HCT116 (cell line): ENCODE measurements at regions not wholly inside any gene's neighbourhood (a gene's known extent, or its start where the extent isn't known, plus 50 kb on each side); places are given as distances from the start of the nearest gene placed in this dataset.
A peak's percentile ranks its signal among the peaks of the same experiment; 100 is the strongest.

Experiments used
- ATAC-seq: fragments of 200-7000 bp; cut with Tn5 transposase; 2 replicates; pipeline ENCODE4 v1.9.1; 2020; ENCODE audit warnings: mild to moderate bottlenecking, moderate library complexity
- BruUV-seq: library from RNA; stranded (reverse); fragments of 400-500 nt; replicated peaks from 2 replicates; lab custom pipeline; 2021; lab: Mats Ljungman, UMichigan
- CTCF ChIA-PET: fragments of 300-600 bp; sonication (Branson Sonifier 250); formaldehyde crosslinking; loops from one replicate; lab custom pipeline; 2021; ENCODE audit warnings: antibody characterized with exemption; lab: Charles Lee
- POLR2A ChIA-PET: fragments of 300-600, 350-600 bp; sonication (Branson Sonifier 250); formaldehyde crosslinking; loops from one replicate; lab custom pipeline; 2021; ENCODE audit warnings: antibody characterized with exemption; lab: Charles Lee
- RAD21 ChIA-PET, 2 experiments: fragments of 300-600 bp; sonication (Branson Sonifier 250); formaldehyde crosslinking; loops; one replicate each; lab custom pipeline; 2023; ENCODE audit warnings: low total read pairs in 2 of 2; ENCODE audit not compliant: uncharacterized antibody in 2 of 2, unreplicated experiment in 2 of 2, low non-redundant PET in 1 of 2; lab: Charles Lee
- DNase-seq: peaks from one replicate; pipeline ENCODE4 v3.0.0-alpha.2; 2010; ENCODE audit warnings: low read depth, low spot score
- H2AFZ ChIP-seq: fragments of 200-600 bp; shearing (Covaris generic), sonication (generic); 2 replicates; pipeline ENCODE4 v1.6.1; 2017; ENCODE audit warnings: low read depth, mixed run types, mixed read lengths, antibody characterized with exemption, low read length; ENCODE audit not compliant: poor library complexity, severe bottlenecking
- H3K27ac ChIP-seq: 2 replicates; pipeline ENCODE4 v1.5.1; 2012; ENCODE audit warnings: low read depth, low read length
- H3K27me3 ChIP-seq: fragments of 200-600 bp; sonication (generic); 2 replicates; pipeline ENCODE4 v1.6.1; 2016; ENCODE audit warnings: mixed run types, low read length, mixed read lengths; ENCODE audit not compliant: insufficient read depth
- H3K36me3 ChIP-seq, 2 experiments: fragments of 200-500 bp in 1 of 2; fragments of 200-600 bp in 1 of 2; sonication (Bioruptor generic) in 1 of 2; sonication (generic) in 1 of 2; 2 replicates each; pipeline versions ENCODE4 v1.5.1 to v1.6.1; 2014 to 2016; ENCODE audit warnings: low read length in 2 of 2, inconsistent platforms in 1 of 2, mixed read lengths in 1 of 2, mixed run types in 1 of 2; ENCODE audit not compliant: insufficient read depth in 2 of 2, control insufficient read depth in 1 of 2
- H3K4me1 ChIP-seq, 2 experiments: fragments of 200-600 bp in 1 of 2; sonication (generic) in 1 of 2; 2 replicates each; pipeline versions ENCODE4 v1.5.1 to v1.6.1; 2012 to 2017; ENCODE audit warnings: low read length in 2 of 2, inconsistent platforms in 1 of 2, mild to moderate bottlenecking in 1 of 2, mixed read lengths in 1 of 2, mixed run types in 1 of 2, moderate library complexity in 1 of 2; ENCODE audit not compliant: insufficient read depth in 2 of 2, control insufficient read depth in 1 of 2
- H3K4me2 ChIP-seq: fragments of 200-600 bp; sonication (generic); 2 replicates; pipeline ENCODE4 v1.6.1; 2017; ENCODE audit warnings: mixed run types, low read length, mixed read lengths
- H3K4me3 ChIP-seq, 2 experiments: fragments of 200-600 bp in 1 of 2; sonication (generic) in 1 of 2; replicated peaks in 1 of 2; 2 replicates each; pipeline ENCODE4 v1.5.1; 2011 to 2016; ENCODE audit warnings: low read length in 2 of 2, control low read depth in 1 of 2, low read depth in 1 of 2, mild to moderate bottlenecking in 1 of 2, mixed read lengths in 1 of 2, mixed run types in 1 of 2
- H3K79me2 ChIP-seq: fragments of 200-600 bp; sonication (generic); 2 replicates; pipeline ENCODE4 v1.6.1; 2017; ENCODE audit warnings: mild to moderate bottlenecking, mixed run types, low read length, moderate library complexity, mixed read lengths; ENCODE audit not compliant: insufficient read depth
- H3K9ac ChIP-seq: fragments of 200-600 bp; sonication (generic); 2 replicates; pipeline ENCODE4 v1.6.1; 2016; ENCODE audit warnings: low read length, mixed read lengths
- H3K9me2 ChIP-seq: fragments of 200-600 bp; sonication (generic), shearing (Covaris generic); 2 replicates; pipeline ENCODE4 v1.6.1; 2017; ENCODE audit warnings: mixed run types, mild to moderate bottlenecking, moderate library complexity; ENCODE audit not compliant: insufficient read depth
- H3K9me3 ChIP-seq, 2 experiments: fragments of 200-500 bp in 1 of 2; fragments of 200-600 bp in 1 of 2; sonication (Bioruptor generic) in 1 of 2; sonication (generic) in 1 of 2; 2 replicates each; pipeline ENCODE4 v1.6.1; 2014 to 2017; ENCODE audit warnings: low read length in 2 of 2, mixed read lengths in 2 of 2, inconsistent platforms in 1 of 2, low read depth in 1 of 2, mild to moderate bottlenecking in 1 of 2, mixed run types in 1 of 2, moderate library complexity in 1 of 2; ENCODE audit not compliant: control insufficient read depth in 1 of 2, insufficient read depth in 1 of 2
- H4K20me1 ChIP-seq: fragments of 200-600 bp; sonication (generic), shearing (Covaris generic); 2 replicates; pipeline ENCODE4 v1.6.1; 2017; ENCODE audit warnings: mixed run types, mild to moderate bottlenecking, moderate library complexity; ENCODE audit not compliant: insufficient read depth
- CBX3 ChIP-seq: IDR thresholded peaks from 2 replicates; pipeline ENCODE4 v1.6.1; 2012; ENCODE audit warnings: low read depth
- CEBPB ChIP-seq: IDR thresholded peaks from 2 replicates; pipeline ENCODE4 v1.6.1; 2012; ENCODE audit warnings: low read depth
- EGR1 ChIP-seq: IDR thresholded peaks from 2 replicates; pipeline ENCODE4 v1.6.1; 2012; ENCODE audit warnings: low read depth
- ELF1 ChIP-seq: IDR thresholded peaks from 2 replicates; pipeline ENCODE4 v1.6.1; 2012; ENCODE audit warnings: low read depth, borderline replicate concordance
- EZH2 ChIP-seq: fragments of 200-600 bp; sonication (generic); IDR thresholded peaks from 2 replicates; pipeline ENCODE4 v1.6.1; 2017; ENCODE audit warnings: antibody characterized with exemption, mixed run types
- EZH2phosphoT487 ChIP-seq: fragments of 200-600 bp; IDR thresholded peaks from 2 replicates; pipeline ENCODE4 v1.6.1; 2018; ENCODE audit warnings: antibody characterized with exemption, borderline replicate concordance
- JUND ChIP-seq: IDR thresholded peaks from 2 replicates; pipeline ENCODE4 v1.6.1; 2012
- POLR2A ChIP-seq: IDR thresholded peaks from 2 replicates; pipeline ENCODE4 v1.7.0; 2011; ENCODE audit warnings: borderline replicate concordance; ENCODE audit not compliant: insufficient read depth, insufficient read length; ENCODE audit errors: extremely low read depth
- RAD21 ChIP-seq: IDR thresholded peaks from 2 replicates; pipeline ENCODE4 v1.6.1; 2012; ENCODE audit warnings: low read depth, mild to moderate bottlenecking
- SIN3A ChIP-seq: IDR thresholded peaks from 2 replicates; pipeline ENCODE4 v1.6.1; 2012; ENCODE audit warnings: low read depth
- SRF ChIP-seq: IDR thresholded peaks from 2 replicates; pipeline ENCODE4 v1.6.1; 2012; ENCODE audit warnings: low read depth
- YY1 ChIP-seq: IDR thresholded peaks from 2 replicates; pipeline ENCODE4 v1.6.1; 2011; ENCODE audit warnings: low read length, low read depth, moderate library complexity, mild to moderate bottlenecking; ENCODE audit not compliant: insufficient replicate concordance; ENCODE audit errors: extremely low read depth
- ZNF274 ChIP-seq: fragments of 200-500 bp; sonication (Bioruptor generic); IDR thresholded peaks from 2 replicates; pipeline ENCODE4 v1.6.1; 2014; ENCODE audit warnings: mild to moderate bottlenecking, low read depth, low read length, inconsistent platforms
- intact Hi-C: fragments of 100-400 bp; cut with micrococcal nuclease; formaldehyde crosslinking; loops from 2 replicates; pipeline ENCODE4 v1.10.0; 2022
- TF ChIP-seq, protein P1 (sequence below): IDR thresholded peaks from 2 replicates; pipeline ENCODE4 v1.6.1; 2012
- TF ChIP-seq, protein P2 (sequence below): IDR thresholded peaks from 2 replicates; pipeline ENCODE4 v1.6.1; 2012; ENCODE audit warnings: low read depth
- TF ChIP-seq, protein P3 (sequence below): IDR thresholded peaks from 2 replicates; pipeline ENCODE4 v1.6.1; 2012
- TF ChIP-seq, protein P4 (sequence below): IDR thresholded peaks from 2 replicates; pipeline ENCODE4 v1.6.1; 2011; ENCODE audit warnings: mild to moderate bottlenecking, low read length, moderate library complexity; ENCODE audit not compliant: insufficient replicate concordance; ENCODE audit errors: extremely low read depth

DNA sequence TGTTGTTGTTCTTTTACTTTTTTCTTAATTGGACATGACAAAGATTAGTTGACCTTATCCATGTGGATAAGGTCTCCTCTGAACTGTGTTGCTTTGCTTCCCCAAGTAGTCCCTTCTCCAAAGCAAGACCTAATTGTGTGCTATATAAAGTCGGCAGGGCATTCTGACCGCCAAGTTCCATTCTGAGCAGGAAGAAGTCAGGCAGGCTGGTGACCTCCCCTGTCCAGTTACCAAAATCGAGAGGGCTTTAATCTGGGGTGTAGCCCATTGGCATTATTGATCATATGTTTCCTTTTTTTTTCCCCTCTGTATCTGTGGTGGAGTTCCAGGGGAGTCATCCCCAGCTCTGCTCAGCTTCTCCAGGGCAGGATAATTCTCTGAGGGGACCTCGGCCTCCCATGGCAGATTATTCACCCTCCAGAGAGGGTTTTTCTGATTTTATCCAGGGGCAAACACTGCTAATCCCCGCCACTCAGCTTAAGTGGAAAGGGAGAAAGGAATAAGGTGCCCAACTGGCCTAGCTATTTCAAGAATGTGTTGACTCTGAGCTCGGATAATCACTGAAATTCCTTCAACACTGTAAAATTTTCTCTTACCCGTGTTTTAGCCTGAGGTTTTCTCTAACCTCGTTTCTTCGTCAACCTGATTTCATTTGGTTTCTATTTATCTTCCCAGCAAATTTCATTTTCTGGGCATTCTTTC is 71.8 kb upstream of the L3MBTL3 start (continued):
- TF ChIP-seq, protein P1, sequence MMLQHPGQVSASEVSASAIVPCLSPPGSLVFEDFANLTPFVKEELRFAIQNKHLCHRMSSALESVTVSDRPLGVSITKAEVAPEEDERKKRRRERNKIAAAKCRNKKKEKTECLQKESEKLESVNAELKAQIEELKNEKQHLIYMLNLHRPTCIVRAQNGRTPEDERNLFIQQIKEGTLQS: no peak

DNA sequence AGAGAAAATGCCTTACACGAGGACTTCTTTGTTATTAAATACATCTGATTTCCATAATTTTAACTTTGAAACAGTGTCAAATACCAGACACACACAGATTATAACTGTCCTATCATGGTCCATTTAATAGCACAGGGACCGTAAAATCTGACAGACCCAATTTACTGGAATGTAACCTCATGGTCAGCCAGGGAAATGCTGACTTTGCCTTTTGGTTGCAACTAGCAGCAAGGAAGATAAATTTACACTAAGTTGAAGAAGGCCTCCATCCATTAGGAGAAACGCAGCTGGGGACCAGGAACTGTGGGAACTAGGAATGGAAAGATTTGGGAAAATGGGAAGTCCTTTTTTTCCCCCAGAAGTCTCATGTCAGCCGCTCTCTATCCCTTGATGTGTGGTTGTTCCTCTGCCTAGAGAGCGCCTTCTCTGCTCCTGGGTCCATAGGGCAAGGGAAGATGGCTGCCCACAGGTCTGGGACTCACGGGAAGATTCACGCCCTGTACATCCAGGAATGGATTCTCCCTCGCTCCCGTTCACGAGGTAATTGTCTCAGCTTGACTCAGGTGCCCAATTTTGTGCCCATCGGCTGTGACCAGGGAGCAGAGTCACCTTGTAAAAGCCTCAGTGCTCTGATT is 74.6 kb upstream of the L3MBTL3 start:
- ATAC-seq (no peak), DNase-seq (no peak)
- intact Hi-C loops: no loop called here
- RAD21 ChIA-PET: no interaction called here
- Histone ChIP-seq H4K20me1 (no peaks in the 10 kb centered on the region), H3K4me3 (no peak overlapping the region), H3K36me3 (no peaks in the 10 kb centered on the region), H2AFZ (peak overlapping the region; percentile 60), H3K9me2 (no peaks in the 10 kb centered on the region), H3K9ac (no peak overlapping the region), H3K9me3 (no peaks in the 10 kb centered on the region), H3K79me2 (no peaks in the 10 kb centered on the region), H3K4me2 (no peak overlapping the region), H3K4me1 (no peaks in the 10 kb centered on the region), H3K27me3 (no peaks in the 10 kb centered on the region), H3K27ac (no peak overlapping the region)
- POLR2A ChIA-PET: no interaction called here
- CTCF ChIA-PET: no interaction called here
- no TSS peak for BruUV-seq
- TF ChIP-seq ZNF274: no peak
- TF ChIP-seq RAD21: no peak
- TF ChIP-seq, protein P1: no peak
- no peak for TF ChIP-seq EZH2phosphoT487
- TF ChIP-seq JUND: no peak
- TF ChIP-seq, protein P2, sequence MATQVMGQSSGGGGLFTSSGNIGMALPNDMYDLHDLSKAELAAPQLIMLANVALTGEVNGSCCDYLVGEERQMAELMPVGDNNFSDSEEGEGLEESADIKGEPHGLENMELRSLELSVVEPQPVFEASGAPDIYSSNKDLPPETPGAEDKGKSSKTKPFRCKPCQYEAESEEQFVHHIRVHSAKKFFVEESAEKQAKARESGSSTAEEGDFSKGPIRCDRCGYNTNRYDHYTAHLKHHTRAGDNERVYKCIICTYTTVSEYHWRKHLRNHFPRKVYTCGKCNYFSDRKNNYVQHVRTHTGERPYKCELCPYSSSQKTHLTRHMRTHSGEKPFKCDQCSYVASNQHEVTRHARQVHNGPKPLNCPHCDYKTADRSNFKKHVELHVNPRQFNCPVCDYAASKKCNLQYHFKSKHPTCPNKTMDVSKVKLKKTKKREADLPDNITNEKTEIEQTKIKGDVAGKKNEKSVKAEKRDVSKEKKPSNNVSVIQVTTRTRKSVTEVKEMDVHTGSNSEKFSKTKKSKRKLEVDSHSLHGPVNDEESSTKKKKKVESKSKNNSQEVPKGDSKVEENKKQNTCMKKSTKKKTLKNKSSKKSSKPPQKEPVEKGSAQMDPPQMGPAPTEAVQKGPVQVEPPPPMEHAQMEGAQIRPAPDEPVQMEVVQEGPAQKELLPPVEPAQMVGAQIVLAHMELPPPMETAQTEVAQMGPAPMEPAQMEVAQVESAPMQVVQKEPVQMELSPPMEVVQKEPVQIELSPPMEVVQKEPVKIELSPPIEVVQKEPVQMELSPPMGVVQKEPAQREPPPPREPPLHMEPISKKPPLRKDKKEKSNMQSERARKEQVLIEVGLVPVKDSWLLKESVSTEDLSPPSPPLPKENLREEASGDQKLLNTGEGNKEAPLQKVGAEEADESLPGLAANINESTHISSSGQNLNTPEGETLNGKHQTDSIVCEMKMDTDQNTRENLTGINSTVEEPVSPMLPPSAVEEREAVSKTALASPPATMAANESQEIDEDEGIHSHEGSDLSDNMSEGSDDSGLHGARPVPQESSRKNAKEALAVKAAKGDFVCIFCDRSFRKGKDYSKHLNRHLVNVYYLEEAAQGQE: no peak
- TF ChIP-seq YY1: no peak
- TF ChIP-seq EZH2: no peak
- TF ChIP-seq CEBPB: no peak
- TF ChIP-seq POLR2A: no peak
- TF ChIP-seq, protein P3, sequence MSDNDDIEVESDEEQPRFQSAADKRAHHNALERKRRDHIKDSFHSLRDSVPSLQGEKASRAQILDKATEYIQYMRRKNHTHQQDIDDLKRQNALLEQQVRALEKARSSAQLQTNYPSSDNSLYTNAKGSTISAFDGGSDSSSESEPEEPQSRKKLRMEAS: no peak
- TF ChIP-seq, protein P4, sequence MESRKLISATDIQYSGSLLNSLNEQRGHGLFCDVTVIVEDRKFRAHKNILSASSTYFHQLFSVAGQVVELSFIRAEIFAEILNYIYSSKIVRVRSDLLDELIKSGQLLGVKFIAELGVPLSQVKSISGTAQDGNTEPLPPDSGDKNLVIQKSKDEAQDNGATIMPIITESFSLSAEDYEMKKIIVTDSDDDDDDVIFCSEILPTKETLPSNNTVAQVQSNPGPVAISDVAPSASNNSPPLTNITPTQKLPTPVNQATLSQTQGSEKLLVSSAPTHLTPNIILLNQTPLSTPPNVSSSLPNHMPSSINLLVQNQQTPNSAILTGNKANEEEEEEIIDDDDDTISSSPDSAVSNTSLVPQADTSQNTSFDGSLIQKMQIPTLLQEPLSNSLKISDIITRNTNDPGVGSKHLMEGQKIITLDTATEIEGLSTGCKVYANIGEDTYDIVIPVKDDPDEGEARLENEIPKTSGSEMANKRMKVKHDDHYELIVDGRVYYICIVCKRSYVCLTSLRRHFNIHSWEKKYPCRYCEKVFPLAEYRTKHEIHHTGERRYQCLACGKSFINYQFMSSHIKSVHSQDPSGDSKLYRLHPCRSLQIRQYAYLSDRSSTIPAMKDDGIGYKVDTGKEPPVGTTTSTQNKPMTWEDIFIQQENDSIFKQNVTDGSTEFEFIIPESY: no peak
- TF ChIP-seq CBX3: no peak
- no peak for TF ChIP-seq SIN3A
- no peak for TF ChIP-seq EGR1
- no peak for TF ChIP-seq SRF
- TF ChIP-seq ELF1: no peak
